GM12874 (cell line): ENCODE measurements at regions not wholly inside any gene's neighbourhood (a gene's known extent, or its start where the extent isn't known, plus 50 kb on each side); places are given as distances from the start of the nearest gene placed in this dataset.

Experiments
- TF ChIP-seq, protein P1 (sequence below): IDR thresholded peaks from 2 replicates; pipeline ENCODE4 v1.5.1; 2011; ENCODE audit warnings: low read depth, mild to moderate bottlenecking, control low read depth, low read length, moderate library complexity; ENCODE audit not compliant: insufficient read depth

- TF ChIP-seq, protein P1, sequence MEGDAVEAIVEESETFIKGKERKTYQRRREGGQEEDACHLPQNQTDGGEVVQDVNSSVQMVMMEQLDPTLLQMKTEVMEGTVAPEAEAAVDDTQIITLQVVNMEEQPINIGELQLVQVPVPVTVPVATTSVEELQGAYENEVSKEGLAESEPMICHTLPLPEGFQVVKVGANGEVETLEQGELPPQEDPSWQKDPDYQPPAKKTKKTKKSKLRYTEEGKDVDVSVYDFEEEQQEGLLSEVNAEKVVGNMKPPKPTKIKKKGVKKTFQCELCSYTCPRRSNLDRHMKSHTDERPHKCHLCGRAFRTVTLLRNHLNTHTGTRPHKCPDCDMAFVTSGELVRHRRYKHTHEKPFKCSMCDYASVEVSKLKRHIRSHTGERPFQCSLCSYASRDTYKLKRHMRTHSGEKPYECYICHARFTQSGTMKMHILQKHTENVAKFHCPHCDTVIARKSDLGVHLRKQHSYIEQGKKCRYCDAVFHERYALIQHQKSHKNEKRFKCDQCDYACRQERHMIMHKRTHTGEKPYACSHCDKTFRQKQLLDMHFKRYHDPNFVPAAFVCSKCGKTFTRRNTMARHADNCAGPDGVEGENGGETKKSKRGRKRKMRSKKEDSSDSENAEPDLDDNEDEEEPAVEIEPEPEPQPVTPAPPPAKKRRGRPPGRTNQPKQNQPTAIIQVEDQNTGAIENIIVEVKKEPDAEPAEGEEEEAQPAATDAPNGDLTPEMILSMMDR = peak; percentile 37; the same call in 1 of the 2 replicates
Observed at GRCh38 chr4:174120446-174121295, 162.8 kb downstream of the FBXO8 start.

GRCh38 chr4:174119830-174120229 is 163.6 kb downstream of the FBXO8 start:
- TF ChIP-seq, protein P1 = no peak

DNA sequence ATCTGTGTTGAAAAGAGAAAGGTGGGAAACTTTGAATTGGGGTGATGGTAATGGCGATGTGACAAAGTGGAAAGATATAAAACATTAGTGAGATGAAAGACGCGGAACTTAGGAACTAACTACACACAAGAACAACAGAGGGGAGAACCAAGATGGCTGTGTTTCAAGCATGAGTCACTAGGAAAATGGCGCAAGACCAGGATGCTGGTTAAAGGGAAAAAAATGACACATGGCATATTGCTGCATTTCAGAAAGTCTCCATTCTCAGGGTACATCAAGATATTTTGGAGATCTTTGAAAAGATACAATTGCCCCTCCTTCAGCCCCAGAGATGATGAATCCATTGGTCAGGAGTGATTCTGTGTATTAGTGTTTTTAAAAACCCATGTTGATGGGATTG is 164.4 kb downstream of the FBXO8 start:
- TF ChIP-seq, protein P1 = no peak

GRCh38 chr4:174118171-174118570 is 165.3 kb downstream of the FBXO8 start:
- TF ChIP-seq, protein P1 = no peak

DNA sequence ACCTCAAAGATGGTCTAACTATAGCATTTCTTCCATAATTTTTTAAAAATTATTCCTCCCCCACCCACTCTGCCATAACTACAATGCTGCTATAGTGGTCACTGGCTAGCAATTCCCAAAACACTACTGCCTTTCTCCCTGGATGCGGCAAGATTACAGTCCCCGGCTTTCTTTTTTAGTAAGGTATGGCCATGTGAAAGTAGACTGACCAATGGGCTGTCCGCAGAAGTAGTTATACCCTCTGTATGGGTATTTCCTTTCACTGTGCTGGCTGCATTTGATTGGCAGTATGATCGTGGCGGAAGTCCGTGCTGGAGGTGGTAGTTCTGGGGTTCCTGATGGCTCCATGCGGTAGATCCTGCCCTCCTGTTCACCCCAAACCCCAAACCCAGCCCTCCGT is 166.0 kb downstream of the FBXO8 start:
- TF ChIP-seq, protein P1 = no peak

DNA sequence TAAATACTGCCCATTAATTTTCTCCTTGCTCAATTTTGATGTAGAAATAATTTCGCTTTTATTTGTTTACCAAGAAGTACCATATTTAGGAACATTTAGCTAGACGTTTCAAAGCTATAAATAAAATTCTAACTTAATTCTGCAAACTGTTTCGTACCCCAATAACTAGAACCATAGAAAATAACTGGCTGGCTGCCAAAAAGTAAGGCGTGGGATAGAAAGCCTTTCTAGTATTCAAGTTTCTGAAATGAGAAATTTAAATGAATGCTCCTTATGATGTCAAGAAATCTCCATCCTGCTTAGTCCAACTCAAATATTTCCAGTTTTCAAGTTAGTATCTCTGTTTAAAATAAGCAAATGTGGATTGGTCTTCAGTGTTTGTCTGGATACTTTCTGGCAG is 167.4 kb downstream of the FBXO8 start:
- TF ChIP-seq, protein P1 = no peak

GRCh38 chr4:174111422-174111821 is 172.0 kb downstream of the FBXO8 start:
- TF ChIP-seq, protein P1 = no peak
